SJCRH30 (cell line): ENCODE measurements at regions not wholly inside any gene's neighbourhood (a gene's known extent, or its start where the extent isn't known, plus 50 kb on each side); places are given as distances from the start of the nearest gene placed in this dataset.

Experiments used
- DNase-seq, 2 experiments: peaks; one replicate each; pipeline ENCODE4 v3.0.0-alpha.2; 2015 to 2020
- H3K27ac ChIP-seq: fragments of 250-450 bp; sonication (Bioruptor Pico); 2 replicates; pipeline ENCODE4 v1.5.1; 2020; ENCODE audit warnings: mild to moderate bottlenecking, moderate library complexity
- H3K27me3 ChIP-seq: fragments of 250-450 bp; sonication (Bioruptor Pico); 2 replicates; pipeline ENCODE4 v1.5.1; 2020; ENCODE audit warnings: mild to moderate bottlenecking, moderate library complexity
- H3K36me3 ChIP-seq: fragments of 250-450 bp; sonication (Bioruptor Pico); 2 replicates; pipeline ENCODE4 v1.5.1; 2020; ENCODE audit warnings: mild to moderate bottlenecking, moderate library complexity
- H3K4me1 ChIP-seq: fragments of 250-450 bp; sonication (Bioruptor Pico); 2 replicates; pipeline ENCODE4 v1.5.1; 2020; ENCODE audit warnings: mild to moderate bottlenecking, moderate library complexity
- H3K4me3 ChIP-seq: fragments of 250-450 bp; sonication (Bioruptor Pico); 2 replicates; pipeline ENCODE4 v1.5.1; 2020; ENCODE audit warnings: mild to moderate bottlenecking, moderate library complexity
- H3K9me3 ChIP-seq: fragments of 250-450 bp; sonication (Bioruptor Pico); replicated peaks from 2 replicates; pipeline ENCODE4 v1.5.1; 2020; ENCODE audit warnings: mild to moderate bottlenecking, moderate library complexity

GRCh38 chr1:168443356-168443755, 100.4 kb downstream of the XCL2 start:
- Histone ChIP-seq H3K9me3 (peaks cover 13% of the 10 kb centered on the region), H3K4me3 (no peak overlapping the region), H3K36me3 (no peaks in the 10 kb centered on the region), H3K27ac (peak overlapping the region; percentile 71), H3K4me1 (peaks cover 35% of the 10 kb centered on the region), H3K27me3 (no peaks in the 10 kb centered on the region)
- DNase-seq = no peak

GRCh38 chr1:168442931-168443330, 100.9 kb downstream of the XCL2 start:
- H3K9me3 ChIP-seq = peaks cover 13% of the 10 kb centered on the region
- H3K36me3 ChIP-seq = no peaks in the 10 kb centered on the region
- DNase-seq = peak; percentile 52 to 79
- peak overlapping the region; percentile 71 for H3K27ac ChIP-seq
- peaks cover 32% of the 10 kb centered on the region for H3K4me1 ChIP-seq
- no peak overlapping the region for H3K4me3 ChIP-seq
- H3K27me3 ChIP-seq = no peaks in the 10 kb centered on the region

GRCh38 chr1:168441745-168442144, 102.1 kb downstream of the XCL2 start:
- Histone ChIP-seq H3K9me3 (peaks cover 4% of the 10 kb centered on the region), H3K36me3 (no peaks in the 10 kb centered on the region), H3K4me1 (peaks cover 24% of the 10 kb centered on the region), H3K27ac (no peak overlapping the region), H3K4me3 (no peak overlapping the region), H3K27me3 (no peaks in the 10 kb centered on the region)
- peak in 1 of 2 experiments; percentile 7 for DNase-seq

GRCh38 chr1:168439456-168440375, 104.1 kb downstream of the XCL2 start:
- Histone ChIP-seq H3K9me3 (no peaks in the 10 kb centered on the region), H3K4me3 (peak overlapping the region; percentile 42), H3K27me3 (no peaks in the 10 kb centered on the region), H3K4me1 (peaks cover 24% of the 10 kb centered on the region), H3K27ac (peak overlapping the region; percentile 37; the same call in 1 of the 2 replicates), H3K36me3 (no peaks in the 10 kb centered on the region)
- peak; percentile 88 to 95 for DNase-seq

GRCh38 chr1:168438626-168439025, 105.2 kb downstream of the XCL2 start:
- no peak overlapping the region for H3K27ac ChIP-seq
- DNase-seq = no peak
- H3K4me1 ChIP-seq = peaks cover 22% of the 10 kb centered on the region
- H3K4me3 ChIP-seq = no peak overlapping the region
- no peaks in the 10 kb centered on the region for H3K9me3 ChIP-seq
- H3K27me3 ChIP-seq = no peaks in the 10 kb centered on the region
- no peaks in the 10 kb centered on the region for H3K36me3 ChIP-seq

GRCh38 chr1:168437821-168438220, 106.0 kb downstream of the XCL2 start:
- DNase-seq = no peak
- H3K4me3 ChIP-seq = no peak overlapping the region
- no peaks in the 10 kb centered on the region for H3K27me3 ChIP-seq
- no peaks in the 10 kb centered on the region for H3K9me3 ChIP-seq
- peaks cover 14% of the 10 kb centered on the region for H3K4me1 ChIP-seq
- no peak overlapping the region for H3K27ac ChIP-seq
- H3K36me3 ChIP-seq = no peaks in the 10 kb centered on the region

- Histone ChIP-seq H3K36me3 (no peaks in the 10 kb centered on the region), H3K27me3 (no peaks in the 10 kb centered on the region), H3K4me3 (no peak overlapping the region), H3K9me3 (no peaks in the 10 kb centered on the region), H3K27ac (no peak overlapping the region), H3K4me1 (0 out of 2 replicates have a peak, but pooled peaks cover 2% of the 10 kb centered on the region)
- no peak for DNase-seq
Observed at GRCh38 chr1:168435439-168435838, 108.4 kb downstream of the XCL2 start.

GRCh38 chr1:168433238-168433637, 110.6 kb downstream of the XCL2 start:
- Histone ChIP-seq H3K27me3 (no peaks in the 10 kb centered on the region), H3K4me3 (no peak overlapping the region), H3K9me3 (no peaks in the 10 kb centered on the region), H3K4me1 (no peaks in the 10 kb centered on the region), H3K27ac (no peak overlapping the region), H3K36me3 (no peaks in the 10 kb centered on the region)
- no peak for DNase-seq

- Histone ChIP-seq H3K4me1 (no peaks in the 10 kb centered on the region), H3K27me3 (no peaks in the 10 kb centered on the region), H3K9me3 (no peaks in the 10 kb centered on the region), H3K4me3 (no peak overlapping the region), H3K36me3 (no peaks in the 10 kb centered on the region), H3K27ac (no peak overlapping the region)
- DNase-seq = no peak
Observed at GRCh38 chr1:168431882-168432281, 111.9 kb downstream of the XCL2 start.

- DNase-seq = no peak
- Histone ChIP-seq H3K4me1 (no peaks in the 10 kb centered on the region), H3K27ac (no peak overlapping the region), H3K36me3 (no peaks in the 10 kb centered on the region), H3K9me3 (no peaks in the 10 kb centered on the region), H3K4me3 (no peak overlapping the region), H3K27me3 (no peaks in the 10 kb centered on the region)
Observed at GRCh38 chr1:168430321-168430720, 113.5 kb downstream of the XCL2 start.

- no peak overlapping the region for H3K4me3 ChIP-seq
- no peaks in the 10 kb centered on the region for H3K4me1 ChIP-seq
- H3K27me3 ChIP-seq = no peaks in the 10 kb centered on the region
- no peak for DNase-seq
- no peak overlapping the region for H3K27ac ChIP-seq
- H3K36me3 ChIP-seq = no peaks in the 10 kb centered on the region
- H3K9me3 ChIP-seq = no peaks in the 10 kb centered on the region
Observed at GRCh38 chr1:168428063-168428731, 115.6 kb downstream of the XCL2 start.

GRCh38 chr1:168427051-168427450, 116.7 kb downstream of the XCL2 start:
- no peak overlapping the region for H3K27ac ChIP-seq
- no peaks in the 10 kb centered on the region for H3K27me3 ChIP-seq

GRCh38 chr1:168424281-168424680, 119.5 kb downstream of the XCL2 start:
- no peaks in the 10 kb centered on the region for H3K9me3 ChIP-seq
- no peak for DNase-seq
- H3K4me3 ChIP-seq = no peak overlapping the region
- no peaks in the 10 kb centered on the region; the same call in 1 of the 2 replicates for H3K4me1 ChIP-seq
- H3K36me3 ChIP-seq = no peaks in the 10 kb centered on the region
- no peaks in the 10 kb centered on the region for H3K27me3 ChIP-seq
- no peak overlapping the region for H3K27ac ChIP-seq

More at GRCh38 chr1:168427051-168427450, 116.7 kb downstream of the XCL2 start:
- no peak overlapping the region for H3K4me3 ChIP-seq
- H3K36me3 ChIP-seq = no peaks in the 10 kb centered on the region
- no peak for DNase-seq
- H3K4me1 ChIP-seq = no peaks in the 10 kb centered on the region
- H3K9me3 ChIP-seq = no peaks in the 10 kb centered on the region

GRCh38 chr1:168422203-168422847, 121.5 kb downstream of the XCL2 start:
- DNase-seq = no peak
- no peak overlapping the region for H3K27ac ChIP-seq
- no peaks in the 10 kb centered on the region for H3K36me3 ChIP-seq
- H3K27me3 ChIP-seq = no peaks in the 10 kb centered on the region
- H3K4me3 ChIP-seq = no peak overlapping the region
- H3K9me3 ChIP-seq = no peaks in the 10 kb centered on the region
- H3K4me1 ChIP-seq = no peaks in the 10 kb centered on the region; the same call in 1 of the 2 replicates
